Kidney (tissue), 13 donors: ENCODE measurements at regions not wholly inside any gene's neighbourhood (a gene's known extent, or its start where the extent isn't known, plus 50 kb on each side); places are given as distances from the start of the nearest gene placed in this dataset.

Experiments
- DNase-seq, 5 donors: peaks; one replicate each; pipeline ENCODE4 v3.0.0-alpha.2; 2013 to 2020
- FAIRE-seq: peaks from 2 replicates; lab custom pipeline; 2012; peaks lifted over from hg19 to GRCh38; lab: Jason Lieb, UNC
- H3K27ac ChIP-seq, 2 donors: one replicate each; pipeline ENCODE4 v1.7.0; 2013; ENCODE audit warnings: low read depth in 2 of 2, low read length in 2 of 2, inconsistent platforms in 1 of 2
- H3K27me3 ChIP-seq: one replicate; pipeline ENCODE4 v1.7.1; 2013; ENCODE audit warnings: low read length, inconsistent platforms; ENCODE audit not compliant: control insufficient read depth, insufficient read depth
- H3K36me3 ChIP-seq, 3 donors: one replicate each; pipeline versions ENCODE4 v1.7.0 to v1.7.1; 2013; ENCODE audit warnings: low read length in 3 of 3, control low read depth in 1 of 3, inconsistent platforms in 1 of 3; ENCODE audit not compliant: insufficient read depth in 3 of 3, control insufficient read depth in 2 of 3
- H3K4me1 ChIP-seq, 3 donors: one replicate each; pipeline versions ENCODE4 v1.7.0 to v1.7.1; 2013; ENCODE audit warnings: low read length in 3 of 3, inconsistent platforms in 1 of 3, low read depth in 1 of 3; ENCODE audit not compliant: control insufficient read depth in 2 of 3, insufficient read depth in 2 of 3
- H3K4me3 ChIP-seq, 3 donors: one replicate each; pipeline versions ENCODE4 v1.7.0 to v1.8.1; 2013; ENCODE audit warnings: low read length in 3 of 3, control low read depth in 1 of 3, inconsistent platforms in 1 of 3
- H3K9ac ChIP-seq, 3 donors: one replicate each; pipeline versions ENCODE4 v1.7.0 to v1.7.1; 2013; ENCODE audit warnings: low read length in 3 of 3, control low read depth in 1 of 3, inconsistent platforms in 1 of 3
- H3K9me3 ChIP-seq, 3 donors: one replicate each; pipeline versions ENCODE4 v1.7.0 to v1.7.1; 2013; ENCODE audit warnings: low read length in 3 of 3, control low read depth in 1 of 3, inconsistent platforms in 1 of 3; ENCODE audit not compliant: control insufficient read depth in 2 of 3, insufficient read depth in 1 of 3
- CTCF ChIP-seq: IDR thresholded peaks from 3 replicates; pipeline ENCODE4 v1.5.1; 2012; ENCODE audit warnings: mild to moderate bottlenecking, moderate library complexity, borderline replicate concordance; ENCODE audit not compliant: insufficient read depth; ENCODE audit errors: extremely low read depth
- intact Hi-C: fragments of 100-400 bp; cut with DNase I; formaldehyde crosslinking; loops from one replicate; pipeline ENCODE4 v1.11.1; 2022
- donor health status: control.
- donor health status: control.
- donor health status: control.
- donor health status: control.
- donor health status: control.
- donor health status: DM: yes; HTN: yes; CAD: no.
- donor health status: Normal renal cell carcinoma (clear cell type).

- H3K4me3 ChIP-seq: no peak overlapping the region
- no peak for FAIRE-seq
- no peak for TF ChIP-seq CTCF
- no peak for DNase-seq
- no peaks in the 10 kb centered on the region for H3K36me3 ChIP-seq
- intact Hi-C loops: no loop called here
- H3K9ac ChIP-seq: no peak overlapping the region
- H3K27me3 ChIP-seq: no peaks in the 10 kb centered on the region
- H3K9me3 ChIP-seq: no peaks in the 10 kb centered on the region
- H3K4me1 ChIP-seq: no peaks in the 10 kb centered on the region
- H3K27ac ChIP-seq: no peak overlapping the region
Observed at GRCh38 chr6:168231393-168231957, 88.1 kb downstream of the DACT2 start.

DNA sequence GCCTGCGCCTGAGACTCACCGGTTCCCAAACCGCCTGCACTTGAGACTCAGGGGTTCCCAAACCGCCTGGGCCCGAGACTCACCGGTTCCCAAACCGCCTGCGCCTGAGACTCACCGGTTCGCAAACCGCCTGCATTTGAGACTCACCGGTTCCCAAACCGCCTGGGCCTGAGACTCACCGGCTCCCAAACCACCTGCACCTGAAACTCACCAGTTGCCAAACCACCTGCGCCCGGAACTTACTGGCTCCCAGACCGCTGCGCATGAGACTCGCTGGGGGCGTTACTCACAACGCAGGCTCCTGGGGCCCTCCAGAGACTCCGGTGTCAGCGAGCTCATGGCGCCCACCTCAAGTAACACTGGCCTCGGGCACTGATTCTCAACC, 90.2 kb downstream of the DACT2 start:
- H3K4me3 ChIP-seq: no peak overlapping the region
- H3K4me1 ChIP-seq: no peaks in the 10 kb centered on the region
- no peaks in the 10 kb centered on the region for H3K36me3 ChIP-seq
- no peak overlapping the region for H3K9ac ChIP-seq
- TF ChIP-seq CTCF: no peak
- H3K27ac ChIP-seq: no peak overlapping the region
- no peaks in the 10 kb centered on the region for H3K9me3 ChIP-seq
- FAIRE-seq (no peak), DNase-seq (peak in 1 of 5 donors; percentile 50)
- no peaks in the 10 kb centered on the region for H3K27me3 ChIP-seq
- intact Hi-C loops: no loop called here

DNA sequence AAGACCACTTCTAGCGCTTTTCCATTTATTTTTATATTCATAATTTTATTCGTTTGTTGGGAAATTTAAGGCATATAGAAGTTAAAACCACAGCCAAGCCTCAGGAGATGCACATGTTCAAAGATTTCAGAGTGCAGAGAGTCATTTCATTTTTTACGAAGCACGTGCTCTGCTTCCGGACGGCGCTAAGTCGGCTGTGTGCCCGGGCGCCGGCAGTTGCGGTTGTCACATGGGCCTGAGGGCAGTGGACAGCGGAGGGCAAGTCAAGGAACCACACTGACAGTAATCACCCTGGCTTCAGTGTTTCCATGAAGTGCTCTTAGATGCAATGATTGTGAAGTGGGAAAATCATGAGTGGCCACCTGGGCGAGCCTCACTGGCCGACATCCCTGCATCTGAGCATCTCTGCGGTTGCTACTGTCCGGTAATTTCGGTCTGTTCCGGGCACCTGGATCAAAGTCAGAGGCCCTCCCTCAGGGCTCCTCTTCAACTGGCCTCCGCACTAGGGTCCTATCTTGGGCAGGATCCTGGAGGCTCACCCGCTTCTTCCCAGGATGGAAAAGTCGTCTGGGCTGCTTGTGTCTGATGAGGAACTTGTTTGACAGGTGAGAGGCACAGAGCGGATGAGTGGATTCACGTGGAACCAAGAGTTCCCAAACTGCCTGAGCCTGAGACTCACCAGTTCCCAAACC, 90.8 kb downstream of the DACT2 start:
- Histone ChIP-seq H3K4me1 (no peaks in the 10 kb centered on the region), H3K9me3 (no peaks in the 10 kb centered on the region), H3K36me3 (no peaks in the 10 kb centered on the region), H3K4me3 (no peak overlapping the region), H3K27me3 (no peaks in the 10 kb centered on the region), H3K9ac (no peak overlapping the region), H3K27ac (no peak overlapping the region)
- DNase-seq (no peak), FAIRE-seq (no peak)
- TF ChIP-seq CTCF: no peak
- intact Hi-C loops: no loop called here

DNA sequence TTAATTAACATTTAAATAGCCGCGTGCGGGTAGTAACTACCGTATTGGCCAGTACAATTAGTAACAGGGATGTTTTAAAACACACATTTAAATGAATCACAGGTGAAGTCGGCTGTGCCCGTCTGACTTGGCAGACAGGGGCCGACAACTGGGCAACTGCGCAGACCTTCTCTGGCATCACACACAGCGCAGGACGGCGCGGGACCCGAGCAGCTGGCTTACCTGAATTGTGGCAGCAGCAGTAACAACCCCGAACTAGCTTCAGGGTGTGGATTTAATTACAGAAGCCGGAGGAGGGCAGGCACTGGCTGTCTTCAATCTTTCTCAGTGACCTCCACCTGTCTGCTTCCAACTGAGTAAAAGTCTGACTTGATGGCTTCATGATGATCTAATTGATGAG, 91.7 kb downstream of the DACT2 start:
- no peak for FAIRE-seq
- H3K27ac ChIP-seq: no peak overlapping the region

More for the DNA sequence above, 91.7 kb downstream of the DACT2 start:
- H3K36me3 ChIP-seq: no peaks in the 10 kb centered on the region
- no peak for DNase-seq
- H3K9me3 ChIP-seq: no peaks in the 10 kb centered on the region
- H3K4me1 ChIP-seq: no peaks in the 10 kb centered on the region
- intact Hi-C loops: no loop called here
- no peak for TF ChIP-seq CTCF
- no peak overlapping the region for H3K9ac ChIP-seq
- H3K27me3 ChIP-seq: no peaks in the 10 kb centered on the region
- H3K4me3 ChIP-seq: no peak overlapping the region
